Fibroblast of mammary gland (primary cell): ENCODE measurements at regions not wholly inside any gene's neighbourhood (a gene's known extent, or its start where the extent isn't known, plus 50 kb on each side); places are given as distances from the start of the nearest gene placed in this dataset.
A peak's percentile ranks its signal among the peaks of the same experiment; 100 is the strongest.

Experiments
- DNase-seq: peaks from one replicate; pipeline ENCODE4 v3.0.0-alpha.2; 2010; ENCODE audit warnings: low read depth
- H3K4me3 ChIP-seq: 2 replicates; pipeline ENCODE4 v1.5.1; 2011; ENCODE audit warnings: low read depth, mild to moderate bottlenecking, low read length, moderate library complexity; ENCODE audit not compliant: control insufficient read depth
- TF ChIP-seq, protein P1 (sequence below): conservative IDR thresholded peaks from 2 replicates; pipeline ENCODE4 v1.5.1; 2011; ENCODE audit warnings: low read depth, low read length, inconsistent platforms; ENCODE audit not compliant: control insufficient read depth, insufficient read depth

DNA sequence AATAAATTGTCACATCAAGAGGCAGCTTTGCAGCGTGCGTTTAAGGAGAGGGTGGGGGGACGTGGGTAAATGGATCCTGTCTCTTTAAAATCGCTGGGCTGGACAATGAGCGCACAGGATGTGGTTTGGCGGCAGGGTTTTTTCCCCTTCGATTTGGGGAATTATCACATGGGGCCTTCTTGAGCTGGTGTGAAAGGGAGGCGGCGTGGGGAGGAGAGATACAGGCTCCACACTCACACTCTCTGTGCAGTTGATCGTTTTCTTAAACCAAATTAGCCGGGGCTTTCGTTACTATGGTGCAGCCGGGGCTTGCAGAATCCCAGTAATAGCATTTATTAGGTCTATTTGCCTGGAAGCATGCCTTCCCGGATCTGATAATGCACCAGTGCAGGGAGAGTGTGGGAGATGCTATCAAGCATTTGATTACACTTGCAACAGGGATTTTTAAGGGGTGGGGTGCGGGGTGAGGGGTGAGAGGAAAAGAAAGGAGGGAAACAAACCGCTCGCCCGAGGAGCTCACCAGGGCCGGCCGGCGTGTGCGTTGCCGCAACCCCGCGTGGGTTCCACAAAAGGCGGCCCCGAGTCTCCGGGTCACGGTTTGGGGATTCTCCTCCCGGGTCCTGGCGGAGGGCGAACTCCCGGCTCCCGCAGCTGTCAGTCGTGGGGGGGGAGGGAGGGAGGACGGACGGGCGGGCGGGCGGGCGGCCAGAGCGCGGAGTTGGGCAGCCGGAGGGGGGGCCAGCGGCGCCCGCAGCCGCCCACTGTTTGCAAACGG, 58.8 kb upstream of the GSE1 start:
- TF ChIP-seq, protein P1, sequence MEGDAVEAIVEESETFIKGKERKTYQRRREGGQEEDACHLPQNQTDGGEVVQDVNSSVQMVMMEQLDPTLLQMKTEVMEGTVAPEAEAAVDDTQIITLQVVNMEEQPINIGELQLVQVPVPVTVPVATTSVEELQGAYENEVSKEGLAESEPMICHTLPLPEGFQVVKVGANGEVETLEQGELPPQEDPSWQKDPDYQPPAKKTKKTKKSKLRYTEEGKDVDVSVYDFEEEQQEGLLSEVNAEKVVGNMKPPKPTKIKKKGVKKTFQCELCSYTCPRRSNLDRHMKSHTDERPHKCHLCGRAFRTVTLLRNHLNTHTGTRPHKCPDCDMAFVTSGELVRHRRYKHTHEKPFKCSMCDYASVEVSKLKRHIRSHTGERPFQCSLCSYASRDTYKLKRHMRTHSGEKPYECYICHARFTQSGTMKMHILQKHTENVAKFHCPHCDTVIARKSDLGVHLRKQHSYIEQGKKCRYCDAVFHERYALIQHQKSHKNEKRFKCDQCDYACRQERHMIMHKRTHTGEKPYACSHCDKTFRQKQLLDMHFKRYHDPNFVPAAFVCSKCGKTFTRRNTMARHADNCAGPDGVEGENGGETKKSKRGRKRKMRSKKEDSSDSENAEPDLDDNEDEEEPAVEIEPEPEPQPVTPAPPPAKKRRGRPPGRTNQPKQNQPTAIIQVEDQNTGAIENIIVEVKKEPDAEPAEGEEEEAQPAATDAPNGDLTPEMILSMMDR = no peak
- DNase-seq = peak; percentile 81
- peak overlapping the region; percentile 70 for H3K4me3 ChIP-seq

DNA sequence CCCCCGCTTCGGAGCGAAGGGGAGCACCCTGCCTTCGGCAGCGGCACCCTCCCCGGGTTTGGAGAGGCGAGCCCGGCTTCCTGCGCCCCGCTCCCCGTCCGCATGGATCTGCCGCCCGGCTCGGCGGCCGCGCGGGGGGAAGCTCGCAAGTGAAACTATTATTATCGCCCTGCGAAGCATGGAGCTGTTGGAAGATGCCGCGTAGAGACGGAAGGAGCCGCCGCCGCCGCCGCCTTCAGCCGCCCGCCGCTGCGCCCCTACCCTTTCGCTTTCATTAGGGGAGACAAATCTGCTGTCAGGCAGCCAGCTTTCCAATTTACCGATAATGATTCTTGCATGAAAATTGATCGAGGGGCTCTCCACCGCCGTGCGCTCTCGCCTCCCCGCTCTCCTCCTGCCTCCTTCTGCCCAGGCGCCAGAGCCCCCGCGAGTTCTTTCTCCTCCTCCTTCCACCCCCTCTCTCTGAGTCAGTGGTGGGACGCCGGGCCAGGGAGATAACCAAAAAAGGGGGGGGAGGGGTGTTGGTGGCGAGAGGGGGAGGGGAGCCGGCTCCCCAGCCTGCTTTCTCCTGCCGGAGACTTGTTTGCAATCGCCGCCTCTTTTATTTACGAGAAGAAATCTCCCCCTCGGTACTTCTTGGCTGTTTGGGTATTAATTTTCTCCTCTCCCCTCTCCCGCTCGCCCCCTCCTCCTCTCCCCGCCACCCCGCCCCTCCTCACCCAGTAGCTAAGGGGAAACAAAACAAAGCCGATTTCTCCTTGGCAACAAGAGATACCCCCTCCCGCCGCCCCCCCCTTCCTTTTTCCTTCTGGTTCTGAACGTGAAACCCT, 58.0 kb upstream of the GSE1 start:
- TF ChIP-seq, protein P1 = no peak
- peak overlapping the region; percentile 70 for H3K4me3 ChIP-seq
- peak; percentile 70 for DNase-seq

DNA sequence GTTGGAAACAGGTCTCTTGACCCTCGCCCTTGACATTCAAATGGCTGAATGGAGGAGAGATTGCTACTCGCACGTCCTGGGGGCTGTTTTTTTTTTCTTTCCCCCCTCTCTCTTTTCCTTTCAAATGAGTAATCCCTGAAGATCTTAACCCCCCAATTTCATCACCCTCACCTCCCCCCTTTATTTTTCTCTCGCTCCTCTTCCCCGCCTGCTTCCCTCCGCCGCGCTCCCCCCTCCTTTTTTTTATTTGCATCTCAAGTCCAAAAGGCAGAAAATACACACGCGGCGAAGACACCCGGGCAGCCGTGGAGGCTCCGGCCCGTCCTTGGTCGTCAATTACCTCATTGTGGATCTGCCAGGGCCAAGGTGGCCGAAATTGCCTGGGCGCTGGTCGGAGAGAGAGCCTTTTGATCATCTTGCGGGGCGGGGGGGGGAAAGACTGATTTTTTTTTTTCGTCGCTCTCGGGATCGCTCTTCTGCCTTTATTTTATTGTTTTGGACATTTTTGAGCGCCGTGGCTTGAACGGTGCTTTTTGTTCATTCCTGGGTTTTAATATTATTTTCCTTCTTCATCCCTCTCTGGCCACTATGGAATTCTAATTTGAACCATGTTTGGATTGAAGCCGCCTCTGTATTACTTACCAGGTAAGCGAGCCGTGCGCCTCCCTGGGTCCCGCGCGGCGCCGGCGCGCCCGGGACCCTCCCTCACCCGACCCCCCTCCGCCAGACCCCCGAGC, 57.2 kb upstream of the GSE1 start:
- peak overlapping the region; percentile 70 for H3K4me3 ChIP-seq
- TF ChIP-seq, protein P1 = no peak
- no peak for DNase-seq

DNA sequence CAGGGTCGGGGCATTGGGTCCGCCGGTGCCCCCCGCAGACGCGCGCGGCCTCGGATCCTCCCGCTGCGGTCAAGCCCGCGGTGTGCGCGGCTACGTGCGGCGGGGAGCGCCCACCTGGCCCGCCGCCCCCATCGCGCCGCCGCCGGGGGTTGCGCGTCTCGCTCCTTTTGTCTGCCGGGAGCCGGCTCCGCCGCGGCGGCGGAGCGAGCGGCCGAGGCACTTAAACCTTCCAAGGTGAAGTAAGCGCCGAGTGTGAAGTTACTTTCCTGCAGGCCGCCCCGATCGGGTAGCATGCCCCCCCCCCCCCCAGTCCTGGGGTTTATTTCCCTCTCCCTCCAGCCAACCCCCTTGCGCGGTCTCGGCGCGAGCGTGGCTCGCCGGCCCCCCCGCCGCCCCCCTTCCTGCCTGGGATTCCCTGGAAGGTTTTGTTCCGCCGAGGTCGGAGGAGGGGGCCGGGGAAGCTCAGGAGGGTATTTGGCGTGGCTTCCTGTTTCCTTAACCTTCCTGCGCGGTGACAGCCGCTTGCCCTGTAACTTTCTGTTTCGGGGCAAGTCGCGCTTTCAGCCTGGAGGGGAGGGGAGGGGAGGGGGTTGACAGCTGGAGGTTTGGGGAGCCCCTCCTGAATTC, 56.6 kb upstream of the GSE1 start:
- peak overlapping the region; percentile 70 for H3K4me3 ChIP-seq
- TF ChIP-seq, protein P1 = no peak
- no peak for DNase-seq

DNA sequence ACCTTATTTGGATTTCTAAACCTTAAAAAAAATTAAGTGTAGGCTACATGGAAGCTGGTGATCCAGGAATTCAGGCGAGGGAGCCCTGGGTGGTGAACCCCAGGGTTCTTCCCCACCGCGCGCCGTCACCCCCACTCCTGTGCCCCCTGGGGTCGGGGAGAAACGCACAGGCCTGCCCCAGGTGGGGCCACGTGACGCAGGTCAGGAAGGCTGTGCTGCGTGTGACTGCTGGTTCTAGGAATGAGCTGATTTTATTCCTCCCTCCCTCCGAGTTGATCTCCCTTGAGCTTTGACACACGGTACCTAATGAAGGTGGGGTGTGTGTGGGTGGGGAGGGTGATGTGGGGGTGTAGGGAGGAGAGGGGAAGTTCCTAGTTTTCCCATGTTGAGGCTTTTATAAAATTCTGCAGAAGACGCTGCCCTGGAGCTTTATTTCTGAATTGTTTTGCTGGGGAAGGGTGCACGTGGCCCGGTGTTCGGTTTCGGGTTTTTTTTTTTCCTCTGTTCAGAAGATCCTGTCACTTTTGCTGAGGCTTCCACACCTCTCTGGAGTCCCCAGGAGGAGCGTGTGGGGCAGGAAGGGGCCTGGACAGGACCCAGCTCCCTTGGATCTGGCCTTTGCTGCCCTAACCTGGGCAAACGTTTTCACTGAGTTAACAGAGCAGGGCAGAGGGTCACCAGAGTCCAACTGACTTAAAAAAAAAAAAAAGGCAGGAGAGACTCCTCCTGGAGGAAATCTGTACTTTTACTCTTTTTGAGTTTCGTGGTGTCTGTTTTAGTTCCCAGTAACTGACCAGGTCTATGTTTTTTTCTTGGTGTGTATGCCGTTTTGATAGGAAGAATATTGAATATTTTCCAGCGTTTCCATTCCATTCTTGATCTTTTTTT, 55.8 kb upstream of the GSE1 start:
- H3K4me3 ChIP-seq = peak overlapping the region; percentile 70
- DNase-seq = no peak
- TF ChIP-seq, protein P1 = peak; percentile 23
